Stimulated activated CD4-positive, alpha-beta T cell treated with anti-CD3 and anti-CD28 coated beads, Interleukin-2, amount 100 ng/mL, for 24 hours (primary cell): ENCODE measurements at regions not wholly inside any gene's neighbourhood (a gene's known extent, or its start where the extent isn't known, plus 50 kb on each side); places are given as distances from the start of the nearest gene placed in this dataset.
"Not testable (repeated sequence)": the region's sequence is repeated elsewhere in the genome, so short reads cannot be mapped to it uniquely, and the experiment has no call there.

ENCODE experiments used
- DNase-seq, 2 donors: peaks; one replicate each; pipeline ENCODE4 v3.0.0-alpha.2; 2020

DNA sequence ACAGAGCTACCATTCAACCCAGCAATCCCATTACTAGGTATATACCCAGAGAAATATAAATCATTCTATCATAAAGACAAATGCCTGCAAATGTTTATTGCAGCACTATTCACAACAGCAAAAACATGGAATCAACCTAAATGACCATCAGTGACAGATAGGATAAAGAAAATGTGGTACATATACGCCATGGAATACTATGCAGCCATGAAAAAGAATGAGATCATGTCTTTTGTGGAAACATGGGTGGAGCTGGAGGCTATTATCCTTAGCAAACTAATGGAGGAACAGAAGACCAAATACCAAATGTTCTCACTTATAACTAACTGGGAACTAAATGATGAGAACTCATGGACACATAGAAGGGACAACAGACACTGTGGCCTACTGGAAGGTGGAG is 318.9 kb downstream of the ZIC3 start:
- DNase-seq = not testable (repeated sequence)

GRCh38 chrX:137891431-137891830 is 325.5 kb downstream of the ZIC3 start:
- DNase-seq = no peak

DNA sequence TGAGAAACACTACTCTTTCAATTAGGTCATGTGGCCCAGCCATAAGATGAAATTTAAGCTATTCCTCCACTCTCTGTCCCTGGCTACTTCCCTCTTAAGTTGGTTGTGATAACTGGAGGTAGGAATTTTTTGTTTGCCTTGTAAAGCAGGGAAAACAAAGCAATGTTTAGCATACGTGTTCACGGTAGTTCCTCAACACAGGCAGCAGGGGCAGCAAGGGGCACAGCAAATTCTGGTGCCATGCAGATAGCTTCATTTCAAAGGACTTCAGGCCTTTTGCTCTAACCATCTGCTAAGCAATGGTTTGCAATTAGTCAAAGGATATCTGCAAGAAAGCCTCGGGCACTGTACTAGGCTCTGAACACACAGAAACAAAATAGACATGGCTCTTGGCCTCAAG is 330.2 kb downstream of the ZIC3 start:
- no peak for DNase-seq

- DNase-seq = no peak
Observed at GRCh38 chrX:137915466-137915865, 349.5 kb downstream of the ZIC3 start.

- no peak for DNase-seq
Observed at GRCh38 chrX:137916090-137916746, 350.3 kb downstream of the ZIC3 start.

- no peak for DNase-seq
Observed at GRCh38 chrX:137926090-137926489, 360.2 kb downstream of the ZIC3 start.

- no peak for DNase-seq
Observed at GRCh38 chrX:137929951-137930350, 364.0 kb downstream of the ZIC3 start.

GRCh38 chrX:137930533-137930932 is 364.6 kb downstream of the ZIC3 start:
- no peak for DNase-seq

DNA sequence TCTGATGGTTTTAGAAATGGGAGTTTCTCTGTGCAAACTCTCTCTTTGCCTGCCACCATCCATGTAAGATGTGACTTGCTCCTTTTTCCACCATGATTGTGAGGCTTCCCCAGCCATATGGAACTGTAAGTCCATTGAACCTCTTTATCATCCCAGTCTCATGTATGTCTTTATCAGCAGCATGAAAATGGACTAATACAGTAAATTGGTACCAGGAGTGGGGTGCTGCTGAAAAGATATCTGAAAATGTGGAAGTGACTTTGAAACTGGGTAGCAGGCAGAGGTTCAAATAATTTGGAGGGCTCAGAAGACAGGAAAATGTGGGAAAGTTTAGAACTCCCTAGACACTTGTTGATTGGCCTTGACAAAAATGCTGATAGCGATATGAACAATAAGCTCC is 368.3 kb downstream of the ZIC3 start:
- DNase-seq = not testable (repeated sequence)

DNA sequence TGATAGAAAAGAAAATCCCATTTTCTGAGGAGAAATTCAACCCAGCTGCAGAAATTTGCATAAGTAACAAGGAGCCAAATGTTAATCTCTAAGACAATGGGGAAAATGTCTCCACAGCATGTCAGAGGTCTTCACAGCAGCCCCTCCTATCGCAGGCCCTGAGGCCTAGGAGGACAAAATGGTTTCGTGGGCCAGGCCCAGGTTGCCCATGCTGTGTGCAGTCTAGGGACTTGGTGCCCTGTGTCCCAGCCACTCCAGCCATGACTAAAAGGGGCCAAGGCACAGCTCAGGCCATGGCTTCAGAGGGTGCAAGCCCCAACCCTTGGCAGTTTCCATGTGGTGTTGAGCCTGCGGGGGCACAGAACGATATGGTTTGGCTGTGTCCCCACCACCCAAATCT is 369.0 kb downstream of the ZIC3 start:
- not testable (repeated sequence) for DNase-seq

DNA sequence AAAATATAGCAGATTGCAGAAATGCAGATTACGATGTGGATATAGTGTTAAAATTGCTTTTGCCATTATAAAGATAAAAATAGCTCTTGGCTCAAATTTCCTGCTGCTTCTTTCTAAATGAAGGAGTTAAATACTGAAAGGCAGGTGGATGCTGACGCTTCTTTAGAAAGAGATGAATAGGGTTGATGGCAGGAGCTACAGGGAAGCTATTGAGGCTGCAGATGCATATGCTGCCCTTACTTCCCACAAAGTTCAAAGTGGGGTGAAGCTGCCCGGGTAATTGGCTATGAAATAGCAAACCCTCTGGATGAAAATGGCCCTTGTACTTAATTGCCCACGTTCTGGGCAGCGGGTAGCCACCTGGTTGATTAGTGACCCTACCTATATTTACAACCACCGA is 379.5 kb downstream of the ZIC3 start:
- no peak for DNase-seq

- DNase-seq = no peak
Observed at GRCh38 chrX:137969191-137969590, 403.3 kb downstream of the ZIC3 start.

- no peak for DNase-seq
Observed at GRCh38 chrX:137982472-137983172, 416.7 kb downstream of the ZIC3 start.

- no peak for DNase-seq
Observed at GRCh38 chrX:137988470-137988869, 422.5 kb downstream of the ZIC3 start.

GRCh38 chrX:137998619-137999018 is 432.7 kb downstream of the ZIC3 start:
- DNase-seq = no peak

DNA sequence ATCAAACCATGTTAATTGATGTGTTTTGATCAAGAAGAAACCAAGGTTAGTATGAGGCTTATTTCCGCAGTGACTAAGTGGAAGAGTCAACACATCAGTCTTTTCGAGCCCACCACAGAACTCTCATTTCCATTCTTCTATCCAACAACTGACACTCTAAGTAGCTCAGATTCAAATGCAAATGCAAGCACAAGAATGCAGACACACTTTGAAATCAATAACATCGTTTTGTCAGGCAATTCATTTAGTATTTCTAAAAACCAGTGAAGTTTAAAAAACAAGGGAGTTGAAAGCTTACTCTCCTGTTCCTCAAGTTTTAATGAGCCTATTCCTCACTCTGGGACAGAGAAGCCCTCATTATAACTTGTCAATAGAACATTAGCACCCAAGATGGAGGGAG is 433.1 kb downstream of the ZIC3 start:
- DNase-seq = no peak

- no peak for DNase-seq
Observed at GRCh38 chrX:137999552-137999951, 433.6 kb downstream of the ZIC3 start.

DNA sequence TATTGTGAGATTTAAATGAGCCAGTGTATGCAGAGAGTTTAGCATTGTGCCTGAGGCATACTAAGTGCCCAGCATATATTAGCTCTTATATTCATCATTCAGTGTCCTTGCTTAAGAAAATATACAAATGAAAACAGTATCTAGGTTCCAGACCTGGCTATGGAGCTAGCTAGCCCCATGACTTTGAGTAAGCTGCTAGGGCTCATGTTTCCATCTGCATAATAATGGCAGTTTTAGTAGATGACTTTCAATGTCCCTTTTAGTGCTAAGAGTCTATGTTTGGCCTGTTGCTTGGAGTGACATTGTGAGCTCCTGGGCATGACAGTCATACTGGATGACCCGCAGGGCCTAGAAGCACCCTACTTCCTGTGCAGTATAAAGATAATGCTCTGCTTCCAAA is 435.3 kb downstream of the ZIC3 start:
- no peak for DNase-seq

DNA sequence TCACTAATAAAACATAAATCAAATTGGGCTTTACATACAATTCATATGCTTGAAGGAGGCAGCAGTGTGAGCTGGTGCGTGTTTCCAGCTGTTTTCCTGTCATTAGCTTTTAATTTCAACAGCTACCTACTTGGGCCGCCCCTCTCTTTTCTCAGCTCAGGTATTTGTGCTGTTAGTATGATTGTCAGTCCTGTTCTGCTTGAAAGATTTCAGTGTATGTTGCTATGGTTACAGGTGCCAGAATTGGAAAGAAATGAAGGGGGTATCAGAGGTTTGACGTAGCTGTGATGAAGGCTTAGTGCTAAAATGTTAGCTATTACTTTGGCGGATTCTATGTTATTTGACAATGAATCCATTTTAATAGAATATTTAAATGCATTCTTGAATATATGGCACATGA is 440.3 kb downstream of the ZIC3 start:
- DNase-seq = no peak

GRCh38 chrX:138008281-138008680 is 442.4 kb downstream of the ZIC3 start:
- DNase-seq = no peak

GRCh38 chrX:138011468-138011867 is 445.5 kb downstream of the ZIC3 start:
- DNase-seq = no peak

DNA sequence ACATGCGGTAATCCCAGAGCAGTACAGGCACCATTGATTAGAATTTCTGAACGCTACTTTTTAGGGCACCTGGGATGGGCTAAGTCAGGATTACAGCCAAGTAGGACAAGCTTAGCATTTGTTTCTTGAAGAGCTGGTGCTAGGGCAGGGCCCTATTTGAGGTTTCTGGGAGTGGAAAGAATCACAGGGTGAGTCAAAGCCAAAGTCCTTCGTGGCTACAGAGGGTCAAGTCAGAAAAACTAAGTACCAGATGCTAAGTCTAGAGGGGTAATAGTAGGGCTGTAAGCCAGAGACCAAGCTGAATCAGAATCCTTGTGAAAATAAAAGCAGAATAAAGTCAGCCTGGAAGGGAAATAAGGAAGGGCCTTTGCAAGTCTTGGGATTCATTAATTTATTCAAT is 448.6 kb downstream of the ZIC3 start:
- DNase-seq = no peak

GRCh38 chrX:138018145-138018799 is 452.3 kb downstream of the ZIC3 start:
- no peak for DNase-seq

GRCh38 chrX:138020941-138021340 is 455.0 kb downstream of the ZIC3 start:
- no peak for DNase-seq
